Islet of Langerhans (tissue), 1 donor: ENCODE measurements at regions not wholly inside any gene's neighbourhood (a gene's known extent, or its start where the extent isn't known, plus 50 kb on each side); places are given as distances from the start of the nearest gene placed in this dataset.
"Not testable (repeated sequence)": the region's sequence is repeated elsewhere in the genome, so short reads cannot be mapped to it uniquely, and the experiment has no call there.

Experiments
- FAIRE-seq: peaks from one replicate; lab custom pipeline; 2011; peaks lifted over from hg19 to GRCh38; lab: Jason Lieb, UNC

GRCh38 chr6:150684161-150684560 is 84.5 kb downstream of the PLEKHG1 start:
- FAIRE-seq, result no peak

- FAIRE-seq, result no peak
These were observed 85.2 kb downstream of the PLEKHG1 start for GRCh38 chr6:150684714-150685459.

- FAIRE-seq, result no peak
These were observed 86.2 kb downstream of the PLEKHG1 start for GRCh38 chr6:150685860-150686259.

- no peak for FAIRE-seq
These were observed 86.9 kb downstream of the PLEKHG1 start for GRCh38 chr6:150686566-150686965.

GRCh38 chr6:150687508-150687907 is 87.8 kb downstream of the PLEKHG1 start:
- FAIRE-seq, result no peak

- no peak for FAIRE-seq
These were observed 90.4 kb downstream of the PLEKHG1 start for GRCh38 chr6:150689900-150690590.

- FAIRE-seq, result no peak
These were observed 91.0 kb downstream of the PLEKHG1 start for GRCh38 chr6:150690681-150691080.

GRCh38 chr6:150691463-150691862 is 91.8 kb downstream of the PLEKHG1 start:
- FAIRE-seq, result no peak

- no peak for FAIRE-seq
These were observed 92.9 kb downstream of the PLEKHG1 start for GRCh38 chr6:150692604-150693003.

- FAIRE-seq, result no peak
These were observed 95.2 kb downstream of the PLEKHG1 start for GRCh38 chr6:150694889-150695288.

- no peak for FAIRE-seq
These were observed 96.0 kb downstream of the PLEKHG1 start for GRCh38 chr6:150695652-150696051.

GRCh38 chr6:150696190-150696589 is 96.5 kb downstream of the PLEKHG1 start:
- FAIRE-seq, result no peak

GRCh38 chr6:150696918-150697317 is 97.2 kb downstream of the PLEKHG1 start:
- FAIRE-seq, result not testable (repeated sequence)

- FAIRE-seq, result no peak
These were observed 97.8 kb downstream of the PLEKHG1 start for GRCh38 chr6:150697515-150697914.

- no peak for FAIRE-seq
These were observed 98.7 kb downstream of the PLEKHG1 start for GRCh38 chr6:150698391-150698790.

- no peak for FAIRE-seq
These were observed 103.0 kb downstream of the PLEKHG1 start for GRCh38 chr6:150702675-150703074.

GRCh38 chr6:150704447-150705192 is 104.9 kb downstream of the PLEKHG1 start:
- FAIRE-seq, result no peak

- FAIRE-seq, result no peak
These were observed 105.7 kb downstream of the PLEKHG1 start for GRCh38 chr6:150705392-150705791.

GRCh38 chr6:150710236-150710635 is 110.6 kb downstream of the PLEKHG1 start:
- FAIRE-seq, result no peak

GRCh38 chr6:150711061-150711460 is 111.4 kb downstream of the PLEKHG1 start:
- FAIRE-seq, result no peak

GRCh38 chr6:150711584-150712504 is 112.2 kb downstream of the PLEKHG1 start:
- FAIRE-seq, result no peak
